Calu3 (cell line): ENCODE measurements at regions not wholly inside any gene's neighbourhood (a gene's known extent, or its start where the extent isn't known, plus 50 kb on each side); places are given as distances from the start of the nearest gene placed in this dataset.

Experiments
- BruUV-seq: library from RNA; stranded (reverse); fragments of 400-500 nt; replicated peaks from 2 replicates; lab custom pipeline; 2021; lab: Mats Ljungman, UMichigan
- CTCF ChIA-PET: fragments of 300-600 bp; sonication (Branson Sonifier 250); formaldehyde crosslinking; loops from one replicate; lab custom pipeline; 2022; ENCODE audit warnings: antibody characterized with exemption; lab: Charles Lee
- DNase-seq: peaks from one replicate; pipeline ENCODE4 v3.0.0; 2022
- H3K27ac Mint-ChIP-seq: one replicate; pipeline ENCODE4 v1.8.0; 2022; ENCODE audit warnings: mixed read lengths; ENCODE audit not compliant: unreplicated experiment
- H3K27me3 Mint-ChIP-seq: one replicate; pipeline ENCODE4 v1.8.0; 2022; ENCODE audit warnings: mixed read lengths; ENCODE audit not compliant: unreplicated experiment
- H3K36me3 Mint-ChIP-seq: one replicate; pipeline ENCODE4 v1.8.0; 2022; ENCODE audit warnings: mild to moderate bottlenecking, moderate library complexity, mixed read lengths; ENCODE audit not compliant: insufficient read depth, unreplicated experiment
- H3K4me1 Mint-ChIP-seq: one replicate; pipeline ENCODE4 v1.8.0; 2022; ENCODE audit warnings: mild to moderate bottlenecking, low read depth, mixed read lengths; ENCODE audit not compliant: unreplicated experiment
- H3K4me3 Mint-ChIP-seq: one replicate; pipeline ENCODE4 v1.8.0; 2022; ENCODE audit warnings: mild to moderate bottlenecking, low read depth, moderate library complexity, mixed read lengths; ENCODE audit not compliant: unreplicated experiment
- H3K9me3 Mint-ChIP-seq: one replicate; pipeline ENCODE4 v1.8.0; 2022; ENCODE audit warnings: low read depth, mixed read lengths; ENCODE audit not compliant: unreplicated experiment
- intact Hi-C: fragments of 100-400 bp; cut with micrococcal nuclease; formaldehyde crosslinking; loops from one replicate; pipeline ENCODE4 v1.10.0; 2022; ENCODE audit not compliant: unreplicated experiment
- TF ChIP-seq, protein P1 (sequence below): fragments of 200-600 bp; IDR thresholded peaks from one replicate; pipeline ENCODE4 v1.8.0; 2022; ENCODE audit warnings: antibody characterized with exemption; ENCODE audit not compliant: unreplicated experiment

- Mint-ChIP-seq H3K27me3 (no peaks in the 10 kb centered on the region), H3K4me3 (no peak overlapping the region), H3K9me3 (peaks cover 7% of the 10 kb centered on the region), H3K4me1 (no peaks in the 10 kb centered on the region), H3K27ac (no peak overlapping the region), H3K36me3 (no peaks in the 10 kb centered on the region)
- DNase-seq, result no peak
- intact Hi-C loops, result no loop called here
- BruUV-seq, result no TSS peak
- CTCF ChIA-PET, result interaction anchor here (1.6 kb wide), 1 partner anchor 26 kb away, joined by 4 read pairs; no protein-coding TSS in a partner anchor
- TF ChIP-seq, protein P1, sequence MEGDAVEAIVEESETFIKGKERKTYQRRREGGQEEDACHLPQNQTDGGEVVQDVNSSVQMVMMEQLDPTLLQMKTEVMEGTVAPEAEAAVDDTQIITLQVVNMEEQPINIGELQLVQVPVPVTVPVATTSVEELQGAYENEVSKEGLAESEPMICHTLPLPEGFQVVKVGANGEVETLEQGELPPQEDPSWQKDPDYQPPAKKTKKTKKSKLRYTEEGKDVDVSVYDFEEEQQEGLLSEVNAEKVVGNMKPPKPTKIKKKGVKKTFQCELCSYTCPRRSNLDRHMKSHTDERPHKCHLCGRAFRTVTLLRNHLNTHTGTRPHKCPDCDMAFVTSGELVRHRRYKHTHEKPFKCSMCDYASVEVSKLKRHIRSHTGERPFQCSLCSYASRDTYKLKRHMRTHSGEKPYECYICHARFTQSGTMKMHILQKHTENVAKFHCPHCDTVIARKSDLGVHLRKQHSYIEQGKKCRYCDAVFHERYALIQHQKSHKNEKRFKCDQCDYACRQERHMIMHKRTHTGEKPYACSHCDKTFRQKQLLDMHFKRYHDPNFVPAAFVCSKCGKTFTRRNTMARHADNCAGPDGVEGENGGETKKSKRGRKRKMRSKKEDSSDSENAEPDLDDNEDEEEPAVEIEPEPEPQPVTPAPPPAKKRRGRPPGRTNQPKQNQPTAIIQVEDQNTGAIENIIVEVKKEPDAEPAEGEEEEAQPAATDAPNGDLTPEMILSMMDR, result no peak
These were observed 92.5 kb upstream of the TAS2R1 start for GRCh38 chr5:9722601-9723180.

- CTCF ChIA-PET, result no interaction called here
- no peaks in the 10 kb centered on the region for H3K36me3 Mint-ChIP-seq
- H3K27ac Mint-ChIP-seq, result no peak overlapping the region
- no TSS peak for BruUV-seq
- no peak overlapping the region for H3K4me3 Mint-ChIP-seq
- DNase-seq, result no peak
- H3K4me1 Mint-ChIP-seq, result no peaks in the 10 kb centered on the region
- TF ChIP-seq, protein P1, result no peak
- peaks cover 14% of the 10 kb centered on the region for H3K9me3 Mint-ChIP-seq
- intact Hi-C loops, result no loop called here
- no peaks in the 10 kb centered on the region for H3K27me3 Mint-ChIP-seq
These were observed 91.0 kb upstream of the TAS2R1 start for GRCh38 chr5:9721161-9721560.

- peaks cover 14% of the 10 kb centered on the region for H3K9me3 Mint-ChIP-seq
- DNase-seq, result no peak
These were observed 90.2 kb upstream of the TAS2R1 start for GRCh38 chr5:9720361-9720760.

DNA sequence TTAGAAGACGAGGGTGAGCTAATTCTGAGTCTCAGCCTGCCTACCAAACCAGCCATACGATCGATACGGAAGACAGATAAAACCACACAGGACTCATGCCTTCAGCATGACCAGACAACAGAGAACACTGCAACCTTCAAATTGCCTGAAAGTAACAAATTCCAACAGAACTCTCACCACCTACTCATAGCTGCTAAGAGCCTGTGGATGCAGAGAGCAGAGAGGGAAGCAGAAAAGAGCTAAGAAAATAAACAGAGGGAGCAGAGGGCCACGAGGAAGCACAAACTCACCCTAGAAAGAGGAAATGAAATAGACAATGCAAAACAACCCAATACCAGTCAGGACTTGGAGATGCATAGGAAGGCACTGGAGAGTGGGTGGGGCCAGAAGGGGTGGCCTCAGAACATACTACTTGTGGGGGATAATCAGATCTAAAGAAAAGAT, 86.7 kb upstream of the TAS2R1 start:
- CTCF ChIA-PET, result no interaction called here
- intact Hi-C loops, result no loop called here

More at GRCh38 chr5:9720361-9720760, 90.2 kb upstream of the TAS2R1 start:
- Mint-ChIP-seq H3K36me3 (no peaks in the 10 kb centered on the region), H3K4me3 (no peak overlapping the region), H3K4me1 (no peaks in the 10 kb centered on the region), H3K27ac (no peak overlapping the region), H3K27me3 (no peaks in the 10 kb centered on the region)
- intact Hi-C loops, result no loop called here
- BruUV-seq, result no TSS peak
- TF ChIP-seq, protein P1, result no peak
- CTCF ChIA-PET, result interaction anchor here (0.7 kb wide), 1 partner anchor 891 kb away, joined by 3 read pairs; no protein-coding TSS in a partner anchor

More for the DNA sequence above, 86.7 kb upstream of the TAS2R1 start:
- Mint-ChIP-seq H3K4me1 (no peaks in the 10 kb centered on the region), H3K36me3 (no peaks in the 10 kb centered on the region), H3K4me3 (no peak overlapping the region), H3K27ac (no peak overlapping the region), H3K27me3 (no peaks in the 10 kb centered on the region), H3K9me3 (peaks cover 12% of the 10 kb centered on the region)
- TF ChIP-seq, protein P1, result no peak
- no peak for DNase-seq
- BruUV-seq, result no TSS peak
